GM18909 (cell line): ENCODE measurements at regions not wholly inside any gene's neighbourhood (a gene's known extent, or its start where the extent isn't known, plus 50 kb on each side); places are given as distances from the start of the nearest gene placed in this dataset.

Experiments
- ATAC-seq: cut with Tn5 transposase; IDR thresholded peaks from one replicate; pipeline ENCODE4 v1.9.1; 2021; ENCODE audit warnings: mild to moderate bottlenecking; ENCODE audit not compliant: unreplicated experiment, poor library complexity

DNA sequence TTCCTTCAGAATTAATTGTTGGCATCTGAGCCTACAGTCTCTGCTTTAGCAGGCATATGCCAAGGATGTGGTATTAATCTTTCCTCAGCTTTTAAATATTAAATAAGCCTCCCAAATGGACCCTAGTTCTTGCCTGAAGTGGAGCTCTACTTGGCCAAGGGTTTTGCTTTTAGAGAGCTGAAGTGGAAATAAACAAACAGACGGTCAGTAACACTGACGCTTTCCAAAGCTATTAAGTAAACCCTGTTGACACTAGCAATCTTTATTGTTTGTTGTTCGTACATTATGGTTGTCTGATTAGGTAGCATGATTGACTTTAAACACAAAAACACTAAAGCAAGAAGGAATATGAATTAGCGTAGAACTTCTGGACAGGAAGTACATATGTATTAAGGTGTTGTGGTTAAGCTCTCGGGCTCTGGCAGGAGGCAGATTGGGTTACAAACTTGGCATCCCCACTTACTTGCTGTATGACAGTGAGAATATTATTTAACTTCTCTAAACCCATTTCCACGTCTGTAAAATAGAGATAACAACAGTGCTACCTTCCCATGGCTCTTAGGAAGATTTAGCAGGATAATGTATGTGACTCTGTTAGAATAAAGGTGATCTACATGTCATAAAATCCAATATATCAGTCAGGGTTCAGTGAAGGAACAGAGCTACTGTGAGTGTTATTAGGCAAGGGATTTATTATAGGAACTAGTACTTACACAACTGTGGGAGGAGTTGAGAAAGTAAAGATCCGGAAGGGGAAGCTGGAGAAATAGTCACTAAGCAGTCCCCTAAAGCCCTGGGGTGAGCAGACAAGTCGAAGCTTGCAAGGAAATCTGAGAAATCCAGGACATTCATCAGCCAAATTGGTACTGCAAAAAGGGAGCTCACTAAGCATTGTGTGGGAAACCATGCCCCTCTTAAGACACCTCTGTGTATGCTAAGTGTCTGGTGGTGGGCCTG is 92.2 kb upstream of the ATF7IP start:
- ATAC-seq: no peak

DNA sequence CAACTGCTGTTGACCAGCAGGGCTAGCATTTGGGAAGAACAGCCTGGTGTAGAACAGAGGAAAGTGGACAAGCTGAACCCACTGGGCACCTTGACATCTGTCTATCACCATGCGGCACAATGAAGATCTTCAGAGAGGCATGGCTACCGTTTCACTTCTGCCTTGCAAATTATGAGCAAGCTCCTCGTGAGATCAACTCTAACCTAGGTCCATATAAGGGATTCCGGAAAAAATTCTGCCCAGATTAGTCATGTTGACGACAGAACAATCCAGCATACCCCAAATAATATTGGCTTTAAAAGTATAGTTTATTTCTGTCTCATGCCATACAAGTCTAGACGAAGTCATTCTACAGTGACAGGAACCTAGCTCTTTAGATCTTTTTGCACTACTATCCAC is 91.6 kb upstream of the ATF7IP start:
- ATAC-seq: no peak

DNA sequence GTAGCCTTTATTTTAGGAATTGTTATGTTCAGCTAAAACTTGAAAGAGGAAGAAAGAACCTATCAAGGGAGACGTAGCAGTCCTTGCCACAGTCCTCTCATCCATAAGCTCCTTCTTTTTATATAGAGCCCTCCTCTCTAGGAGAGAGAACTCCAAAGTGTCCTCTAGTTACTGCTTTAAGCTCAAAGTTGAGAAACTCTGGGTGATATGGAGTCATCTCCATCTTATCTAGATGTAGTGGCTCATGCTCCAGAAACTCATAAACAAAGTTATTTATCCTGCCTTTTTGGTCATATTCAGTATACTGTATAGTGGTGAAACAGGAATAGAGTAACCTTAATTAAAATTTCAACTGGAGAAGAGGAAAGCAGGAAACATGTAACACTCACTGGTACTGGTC is 90.4 kb upstream of the ATF7IP start:
- no peak for ATAC-seq

DNA sequence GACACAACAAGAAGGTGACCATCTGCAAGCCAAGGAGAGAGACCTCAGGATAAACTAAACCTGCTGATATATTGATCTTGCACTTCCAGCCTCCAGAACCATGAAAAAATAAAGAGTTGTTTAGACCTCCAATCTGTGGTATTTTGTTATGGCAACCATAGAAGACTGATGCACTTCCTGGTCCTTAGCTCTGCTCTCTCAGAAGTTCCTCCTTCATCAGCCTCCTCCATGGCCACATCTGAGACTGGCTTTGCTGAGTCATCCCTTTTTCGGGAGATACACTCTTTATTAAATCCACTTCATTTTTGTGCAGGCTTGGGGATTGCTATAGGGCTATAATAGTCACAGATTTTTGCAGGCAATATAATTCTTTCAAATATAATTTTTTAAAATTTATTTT is 89.6 kb upstream of the ATF7IP start:
- no peak for ATAC-seq

DNA sequence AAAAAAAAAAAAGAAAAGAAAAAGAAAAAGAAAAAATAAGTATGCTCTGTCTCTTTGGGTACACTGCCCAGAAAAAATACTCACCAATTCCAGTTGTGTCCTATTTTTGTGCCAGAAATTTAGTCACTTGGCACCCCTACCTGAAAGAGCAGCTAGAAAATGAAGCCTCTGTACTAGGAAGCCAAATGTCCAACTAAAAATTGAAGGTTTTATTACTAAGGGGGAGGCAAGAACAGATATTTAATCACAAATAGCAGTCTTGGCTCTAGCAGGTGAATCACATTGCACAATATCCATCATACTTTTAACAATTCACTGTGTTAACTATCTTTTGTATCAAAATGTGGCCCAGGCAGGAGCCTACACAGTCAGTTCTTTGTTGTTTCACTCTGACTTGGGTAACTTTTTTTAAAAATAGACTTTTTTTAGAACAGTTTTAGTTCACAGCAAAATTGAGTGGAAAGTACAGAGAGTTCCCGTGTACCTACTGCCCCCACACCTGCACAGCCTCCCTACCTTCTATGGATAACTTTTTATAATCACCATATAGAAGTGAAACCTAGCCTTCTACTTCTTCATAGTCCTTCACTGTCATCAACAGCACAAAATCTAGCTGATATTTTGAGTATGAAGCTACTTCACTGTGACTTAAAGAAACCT is 87.1 kb upstream of the ATF7IP start:
- no peak for ATAC-seq

DNA sequence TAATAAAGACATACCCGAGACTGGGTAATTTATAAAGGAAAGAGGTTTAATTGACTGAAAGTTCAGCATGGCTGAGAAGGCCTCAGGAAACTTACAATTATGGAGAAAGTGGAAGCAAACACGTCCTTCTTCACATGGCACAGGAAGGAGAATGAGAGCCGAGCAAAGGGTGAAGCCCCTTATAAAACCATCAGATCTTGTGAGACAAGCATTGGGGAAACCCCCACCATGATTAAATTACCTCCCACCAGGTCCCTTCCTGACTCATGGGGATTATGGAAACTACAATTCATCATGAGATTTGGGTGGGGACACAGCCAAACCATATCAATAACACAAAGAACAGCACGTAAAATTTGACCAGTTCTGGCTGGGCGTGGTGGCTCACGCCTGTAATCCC is 85.6 kb upstream of the ATF7IP start:
- ATAC-seq: no peak

DNA sequence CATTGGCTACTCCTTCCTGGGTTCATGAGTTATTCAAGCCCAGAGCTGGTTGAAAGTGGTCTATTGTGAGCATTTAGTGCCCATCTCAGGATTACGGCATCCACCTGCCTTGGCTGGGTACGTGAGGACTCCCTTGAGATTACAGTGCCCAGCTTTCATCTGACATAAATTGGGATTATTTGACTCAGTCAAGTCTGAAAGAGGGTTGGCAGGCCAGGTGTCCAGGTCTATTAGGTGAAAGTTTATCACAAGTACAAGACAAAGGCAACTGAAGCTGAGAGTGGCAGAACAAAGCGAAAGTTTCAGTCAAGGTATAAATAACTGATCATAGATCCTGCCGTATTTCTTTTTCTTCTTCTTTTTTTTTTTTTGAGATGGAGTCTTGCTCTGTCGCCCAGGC is 84.6 kb upstream of the ATF7IP start:
- ATAC-seq: peak; percentile 49

DNA sequence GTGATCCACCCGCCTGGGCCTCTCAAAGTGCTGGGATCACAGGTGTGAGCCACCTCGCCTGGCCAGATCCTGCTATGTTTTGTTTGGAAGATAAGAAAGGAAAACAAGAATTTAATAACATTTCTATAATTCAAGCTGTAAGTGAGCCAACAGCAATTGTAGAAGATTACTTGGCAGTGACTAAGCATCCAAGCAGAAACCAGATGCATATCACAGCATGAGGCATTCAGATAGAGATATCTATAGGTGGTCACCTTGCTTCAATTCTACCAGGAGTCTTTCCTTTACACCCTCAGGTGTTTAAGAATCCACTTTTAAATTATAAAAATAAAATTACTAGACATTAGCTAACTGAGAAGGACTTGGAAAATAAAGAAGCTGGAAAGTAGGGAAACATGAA is 83.9 kb upstream of the ATF7IP start:
- ATAC-seq: no peak

DNA sequence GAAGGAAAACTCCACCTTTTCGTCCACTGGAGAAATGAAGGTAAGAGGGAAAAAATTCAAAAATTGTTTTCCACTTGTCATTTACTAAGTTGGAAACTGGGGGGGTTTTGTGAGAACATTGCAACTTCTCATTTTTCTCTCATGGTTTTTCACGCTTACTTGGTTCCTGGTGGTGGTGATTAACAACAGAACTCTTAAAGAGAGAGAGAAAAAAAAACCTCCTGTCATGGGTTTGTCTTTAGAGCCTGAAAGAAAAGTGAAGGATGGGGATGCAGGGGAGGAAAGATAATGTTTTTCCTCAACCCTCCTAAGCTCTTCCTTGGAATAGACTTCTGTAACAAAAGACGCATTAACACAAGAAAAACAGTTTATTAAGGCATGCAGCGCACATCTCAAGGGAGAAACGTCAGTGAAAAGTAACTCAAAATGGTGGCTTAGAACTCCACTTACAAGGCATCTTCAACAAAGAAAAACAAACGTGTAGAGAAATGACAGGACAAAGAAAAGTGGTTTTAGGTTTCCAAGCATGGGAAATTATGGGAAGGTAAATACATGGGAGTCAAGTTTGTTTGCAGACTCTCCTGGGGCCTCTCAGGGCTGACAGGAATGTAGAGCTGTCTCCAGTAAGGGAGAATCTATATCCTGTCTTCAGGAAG is 81.9 kb upstream of the ATF7IP start:
- peak; percentile 51 for ATAC-seq

DNA sequence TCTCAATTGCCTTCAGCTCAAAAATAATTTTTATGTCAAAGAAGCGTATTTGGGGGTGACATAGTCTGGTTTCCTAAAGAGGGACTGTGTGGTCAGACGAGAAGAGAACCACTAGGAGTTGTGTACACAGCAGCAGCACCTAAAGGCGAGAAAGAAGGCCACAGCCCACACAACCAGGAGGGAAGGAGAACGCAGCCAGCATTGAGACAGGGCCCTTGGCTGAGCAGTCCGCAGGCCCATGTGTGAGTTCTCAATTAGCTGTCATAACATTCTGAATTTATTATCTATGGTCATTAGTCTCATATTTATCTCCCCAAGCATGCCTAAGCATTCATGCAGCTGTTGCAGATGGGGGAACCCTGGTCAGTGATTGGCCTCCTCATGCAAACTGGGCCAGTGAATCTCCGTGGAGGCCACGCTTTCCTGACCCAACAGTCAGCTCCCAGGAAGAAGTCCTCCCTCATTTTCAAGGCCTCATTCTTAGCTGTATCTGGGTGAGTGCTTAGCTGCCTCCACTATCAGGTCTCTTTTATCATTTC is 81.2 kb upstream of the ATF7IP start:
- peak; percentile 65 for ATAC-seq

DNA sequence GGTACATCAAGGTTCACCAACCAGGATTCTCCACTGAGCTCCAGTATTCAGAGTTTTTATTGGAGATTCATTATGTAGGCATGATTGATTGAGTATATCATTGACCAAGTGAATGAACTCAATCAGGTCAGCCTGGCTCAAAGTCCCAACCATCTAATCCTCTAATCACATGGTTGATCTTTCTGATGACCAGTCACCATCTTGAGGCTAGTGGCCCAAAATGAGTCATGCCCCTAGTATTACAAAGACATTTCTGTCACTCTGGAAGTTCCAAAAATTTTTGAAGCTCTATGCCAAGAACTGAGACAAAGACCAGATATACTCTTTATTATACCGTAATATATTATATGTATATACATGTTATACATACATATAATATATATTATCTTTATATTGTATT is 75.9 kb upstream of the ATF7IP start:
- ATAC-seq: no peak

DNA sequence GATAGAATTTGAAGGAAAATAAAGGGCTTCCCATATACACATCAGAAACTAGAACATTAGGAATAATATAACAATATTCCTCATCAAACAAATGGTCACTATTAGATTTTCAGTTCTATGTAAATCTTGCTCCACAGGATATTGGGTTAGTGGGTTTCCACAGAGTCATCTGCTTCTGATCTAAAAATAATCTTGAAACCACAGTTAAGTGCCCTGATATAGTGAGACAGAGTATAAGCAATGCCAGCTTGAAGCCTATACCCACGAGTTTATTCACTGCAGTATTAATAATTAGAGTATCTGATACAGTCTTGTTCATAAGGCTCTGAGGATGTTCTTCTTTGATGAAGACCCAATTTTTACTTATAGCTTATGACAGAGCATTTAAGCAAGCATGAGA is 74.5 kb upstream of the ATF7IP start:
- ATAC-seq: no peak

DNA sequence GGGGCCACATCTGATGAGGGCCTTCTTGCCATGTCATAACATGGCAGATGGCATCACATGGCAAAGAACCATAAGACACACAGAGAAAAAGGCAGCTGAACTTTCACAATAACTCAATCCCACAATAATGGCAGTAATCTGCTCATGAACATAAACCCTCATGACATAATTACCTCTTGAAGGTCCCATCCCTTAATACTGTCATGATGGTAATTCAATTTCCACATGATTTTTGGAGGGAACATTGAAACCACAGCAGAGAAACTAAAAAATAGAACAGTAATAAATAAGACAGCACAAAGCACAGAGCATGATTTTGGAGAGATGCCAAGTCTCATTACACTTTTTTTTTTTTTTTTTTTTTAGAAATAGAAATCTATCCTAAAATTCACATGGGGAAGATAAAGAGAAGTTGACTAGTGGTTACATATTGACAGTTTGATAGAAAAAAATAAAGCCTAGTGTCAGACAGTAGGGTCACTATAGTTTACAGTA is 61.8 kb upstream of the ATF7IP start:
- no peak for ATAC-seq

DNA sequence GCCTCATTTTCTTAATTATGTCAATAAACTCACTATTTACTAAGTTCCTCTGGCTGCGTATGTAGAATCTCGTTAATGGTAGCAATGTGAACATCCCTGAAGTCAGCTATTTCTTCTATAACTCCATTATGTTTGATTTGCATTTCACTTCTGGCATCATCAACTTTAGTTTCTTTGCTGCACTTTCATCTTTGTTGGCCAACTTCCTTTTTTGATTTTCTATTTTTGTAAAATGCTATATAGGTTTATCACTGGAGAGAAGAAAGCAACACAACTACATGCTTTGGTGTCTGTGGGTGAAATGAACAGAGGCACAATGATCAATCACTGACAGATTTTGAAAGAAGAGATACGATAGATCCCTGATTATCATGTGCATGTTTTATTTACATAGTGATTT is 58.5 kb upstream of the ATF7IP start:
- no peak for ATAC-seq

DNA sequence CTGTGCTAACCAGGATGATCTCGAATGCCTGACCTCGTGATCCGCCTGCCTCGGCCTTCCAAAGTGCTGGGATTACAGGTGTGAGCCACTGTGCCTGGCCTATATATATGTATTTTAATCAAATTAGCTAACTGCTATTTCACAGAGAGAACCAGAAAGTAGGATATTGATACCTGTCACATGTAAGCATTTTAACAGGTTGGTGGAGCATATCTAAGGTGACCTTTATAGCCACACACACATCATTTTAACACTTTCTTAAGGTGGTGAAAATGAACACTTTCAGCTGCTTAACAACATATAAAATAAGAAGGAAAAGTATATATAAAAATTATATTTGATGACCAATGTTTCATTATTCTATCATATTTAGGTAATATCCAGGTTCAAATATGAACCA is 57.0 kb upstream of the ATF7IP start:
- ATAC-seq: no peak

DNA sequence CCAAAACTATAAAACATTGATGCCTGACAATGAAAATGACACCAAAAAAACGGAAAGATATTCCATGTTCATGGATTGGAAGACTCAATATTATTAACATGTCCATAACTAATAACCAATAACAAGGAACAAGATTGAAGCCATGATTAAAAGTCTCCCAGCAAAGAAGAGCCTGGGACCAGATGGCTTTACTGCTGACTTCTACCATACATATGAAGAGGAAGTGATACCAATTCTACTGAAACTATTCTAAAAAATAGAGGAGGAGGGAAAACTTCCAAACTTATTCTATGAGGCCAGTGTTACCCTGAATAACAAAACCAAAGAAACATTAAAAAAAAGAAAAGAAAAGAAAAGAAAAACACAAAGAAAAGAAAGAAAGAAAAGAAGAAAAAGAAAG is 54.6 kb upstream of the ATF7IP start:
- no peak for ATAC-seq

DNA sequence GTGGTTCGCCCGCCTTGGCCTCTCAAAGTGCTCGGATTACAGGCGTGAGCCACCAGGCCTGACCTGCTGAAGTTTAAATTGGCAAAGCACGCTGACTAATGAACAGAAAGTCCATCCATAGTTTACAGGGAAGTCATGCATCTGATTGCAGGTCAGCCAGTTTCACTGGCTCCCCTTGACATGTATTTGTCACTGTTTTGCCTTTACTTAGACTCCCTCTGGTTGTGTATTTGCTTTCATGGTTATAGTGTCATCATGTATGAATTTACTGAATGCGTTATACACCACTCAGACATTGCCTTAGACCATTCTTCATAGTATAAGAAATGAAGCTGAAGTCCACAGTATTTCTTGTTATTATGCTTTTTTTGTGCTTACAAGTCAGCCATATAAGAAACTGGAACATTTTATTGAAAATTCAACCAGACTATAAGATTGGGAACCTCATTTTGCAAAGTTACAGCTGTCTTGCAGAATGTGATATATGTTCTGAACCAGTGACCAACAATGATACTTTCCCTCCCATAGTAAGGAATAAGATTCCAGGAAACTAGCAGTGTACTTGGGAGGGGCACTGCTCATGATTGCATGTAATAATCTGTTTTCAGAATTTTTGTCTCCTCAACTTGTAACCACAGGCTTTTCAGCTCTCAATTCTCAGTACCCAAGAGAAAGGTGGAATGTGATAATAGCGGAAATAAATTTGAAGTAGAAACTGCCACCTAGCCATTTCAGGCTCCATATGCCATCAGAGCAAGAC is 51.9 kb upstream of the ATF7IP start:
- ATAC-seq: no peak

DNA sequence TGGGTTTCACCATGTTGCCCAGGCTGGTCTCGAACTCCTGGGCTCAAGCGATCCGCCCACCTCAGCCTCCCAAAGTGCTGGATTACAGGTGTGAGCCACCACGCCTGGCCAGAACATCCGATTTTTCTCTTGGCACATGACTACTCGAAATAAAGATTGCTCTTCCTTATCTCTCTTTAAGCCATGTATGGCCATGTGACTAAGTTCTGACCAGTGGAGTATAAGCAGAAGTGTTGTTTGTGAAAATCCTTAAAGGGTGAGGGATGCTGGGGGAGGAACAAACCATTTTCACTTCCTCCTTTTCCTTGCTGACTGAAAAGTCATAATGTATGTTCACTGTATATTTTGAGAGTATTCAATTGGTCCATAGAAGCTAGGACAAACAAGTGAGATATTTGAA is 50.7 kb upstream of the ATF7IP start:
- ATAC-seq: peak; percentile 77

DNA sequence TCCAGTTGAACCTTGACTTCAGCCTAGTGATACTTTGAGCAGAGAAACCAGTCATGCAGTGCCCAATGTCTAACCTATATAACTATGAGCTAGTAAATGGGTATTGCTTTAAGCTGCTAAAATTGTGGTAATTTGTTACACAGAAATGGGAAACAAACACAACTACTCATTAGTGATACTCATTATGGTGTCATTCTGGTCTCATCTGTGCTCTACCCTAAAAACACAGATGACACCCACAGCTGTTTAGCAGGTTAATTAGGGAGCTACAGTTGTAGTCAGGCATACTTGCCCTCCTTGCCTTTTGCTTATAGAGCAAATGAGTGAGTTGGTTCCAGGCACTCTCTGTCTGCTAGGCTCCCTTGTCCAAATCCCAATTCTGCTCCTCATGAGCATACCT is 50.0 kb upstream of the ATF7IP start:
- ATAC-seq: no peak
